GM23338 (cell line): ENCODE measurements at regions not wholly inside any gene's neighbourhood (a gene's known extent, or its start where the extent isn't known, plus 50 kb on each side); places are given as distances from the start of the nearest gene placed in this dataset.

Source experiments
- ATAC-seq: fragments of 200-7000 bp; cut with Tn5 transposase; 3 replicates; pipeline ENCODE4 v1.9.1; 2020
- DNase-seq: peaks from one replicate; pipeline ENCODE4 v3.0.0-alpha.2; 2015; ENCODE audit warnings: low spot score
- H2AFZ ChIP-seq: fragments of 200-600 bp; sonication (generic); 2 replicates; pipeline ENCODE4 v1.8.0; 2016; ENCODE audit warnings: antibody characterized with exemption, mild to moderate bottlenecking, moderate library complexity
- H3F3A ChIP-seq: fragments of 200-600 bp; sonication (generic); replicated peaks from 2 replicates; pipeline ENCODE4 v1.8.0; 2017; ENCODE audit warnings: antibody characterized with exemption, mixed run types, low read depth
- H3K27ac ChIP-seq: fragments of 200-600 bp; sonication (generic); 2 replicates; pipeline ENCODE4 v1.6.1; 2016; ENCODE audit warnings: low read depth
- H3K27me3 ChIP-seq: fragments of 200-600 bp; sonication (generic); 2 replicates; pipeline ENCODE4 v1.8.0; 2016; ENCODE audit warnings: mild to moderate bottlenecking, mixed run types, moderate library complexity; ENCODE audit not compliant: insufficient read depth
- H3K36me3 ChIP-seq: fragments of 200-600 bp; sonication (generic); 2 replicates; pipeline ENCODE4 v1.8.0; 2016; ENCODE audit warnings: mild to moderate bottlenecking; ENCODE audit not compliant: insufficient read depth
- H3K4me1 ChIP-seq: fragments of 200-600 bp; sonication (generic); 2 replicates; pipeline ENCODE4 v1.8.0; 2016; ENCODE audit warnings: mild to moderate bottlenecking, moderate library complexity; ENCODE audit not compliant: insufficient read depth
- H3K4me2 ChIP-seq: fragments of 200-600 bp; sonication (generic); 2 replicates; pipeline ENCODE4 v1.7.1; 2017; ENCODE audit warnings: mixed run types
- H3K4me3 ChIP-seq: fragments of 200-600 bp; sonication (generic); 2 replicates; pipeline ENCODE4 v1.6.1; 2016; ENCODE audit warnings: mixed run types
- H3K79me2 ChIP-seq: fragments of 200-600 bp; sonication (generic); replicated peaks from 2 replicates; pipeline ENCODE4 v1.8.0; 2017; ENCODE audit warnings: mild to moderate bottlenecking; ENCODE audit not compliant: insufficient read depth
- H3K9me2 ChIP-seq: fragments of 200-600 bp; sonication (generic); 2 replicates; pipeline ENCODE4 v1.8.0; 2017; ENCODE audit not compliant: insufficient read depth
- H4K20me1 ChIP-seq: fragments of 200-600 bp; sonication (generic); replicated peaks from 2 replicates; pipeline ENCODE4 v1.8.0; 2017; ENCODE audit warnings: mild to moderate bottlenecking; ENCODE audit not compliant: insufficient read depth
- H3K27ac Mint-ChIP-seq: 2 replicates; pipeline ENCODE4 v1.8.0; 2020; ENCODE audit warnings: inconsistent platforms, mild to moderate bottlenecking, moderate library complexity, mixed read lengths
- H3K27me3 Mint-ChIP-seq: 3 replicates; pipeline ENCODE4 v1.8.0; 2022; ENCODE audit warnings: low read depth, mild to moderate bottlenecking, moderate library complexity, mixed read lengths, inconsistent platforms; ENCODE audit not compliant: insufficient read depth, poor library complexity
- H3K36me3 Mint-ChIP-seq: 3 replicates; pipeline ENCODE4 v1.8.0; 2021; ENCODE audit warnings: low read depth, mild to moderate bottlenecking, inconsistent platforms, moderate library complexity, mixed read lengths
- H3K4me1 Mint-ChIP-seq: 3 replicates; pipeline ENCODE4 v1.8.0; 2020; ENCODE audit warnings: mild to moderate bottlenecking, inconsistent platforms, mixed read lengths
- H3K4me3 Mint-ChIP-seq: 3 replicates; pipeline ENCODE4 v1.8.0; 2021; ENCODE audit warnings: moderate library complexity, mild to moderate bottlenecking, inconsistent platforms, mixed read lengths
- H3K9me3 Mint-ChIP-seq: 3 replicates; pipeline ENCODE4 v1.8.0; 2020; ENCODE audit warnings: moderate library complexity, mild to moderate bottlenecking, inconsistent platforms, mixed read lengths
- CTCF ChIP-seq, 2 experiments: fragments of 200-600 bp in 1 of 2; sonication (generic) in 1 of 2; conservative IDR thresholded peaks; 2 replicates each; pipeline versions ENCODE4 v1.5.1 to v1.6.1; 2016 to 2017; ENCODE audit warnings: antibody characterized with exemption in 2 of 2, low read depth in 2 of 2, mild to moderate bottlenecking in 2 of 2, moderate library complexity in 1 of 2
- EZH2 ChIP-seq: fragments of 200-600 bp; sonication (generic); IDR thresholded peaks from one replicate; pipeline ENCODE4 v1.8.0; 2017; ENCODE audit warnings: antibody characterized with exemption, mild to moderate bottlenecking, low read depth; ENCODE audit not compliant: unreplicated experiment
- JUNB ChIP-seq: IDR thresholded peaks from one replicate; pipeline ENCODE4 v1.6.1; 2016; ENCODE audit warnings: antibody characterized with exemption; ENCODE audit not compliant: unreplicated experiment
- REST ChIP-seq: IDR thresholded peaks from one replicate; pipeline ENCODE4 v1.6.1; 2018; ENCODE audit warnings: antibody characterized with exemption; ENCODE audit not compliant: unreplicated experiment
- ZNF114 ChIP-seq: fragments of 250-450 bp; sonication (Bioruptor Pico); IDR thresholded peaks from 2 replicates; pipeline ENCODE4 v1.5.0; 2020; ENCODE audit warnings: mild to moderate bottlenecking, moderate library complexity
- ZNF462 ChIP-seq: fragments of 250-450 bp; sonication (Bioruptor Pico); IDR thresholded peaks from 2 replicates; pipeline ENCODE4 v1.5.0; 2020; ENCODE audit warnings: mild to moderate bottlenecking, moderate library complexity

- no peak for TF ChIP-seq ZNF462
- no peak for TF ChIP-seq EZH2
- TF ChIP-seq REST = no peak
These were observed 98.9 kb upstream of the ARL4C start (continued) for GRCh38 chr2:234595829-234596228.

GRCh38 chr2:234594715-234595114 lies 97.8 kb upstream of the ARL4C start:
- no peaks in the 10 kb centered on the region; the same call in 1 of the 3 replicates for H3K9me3 Mint-ChIP-seq
- TF ChIP-seq CTCF (conservative IDR thresholded peaks at IDR 0.05; ENCODE audit: low read depth in 2 of 2) (no peak), ZNF114 (CRISPR knock-in tag) (no peak), EZH2 (no peak), JUNB (no peak)

More at GRCh38 chr2:234594715-234595114, 97.8 kb upstream of the ARL4C start:
- peaks cover 12% of the 10 kb centered on the region for H3K9me2 ChIP-seq
- H3K4me3 Mint-ChIP-seq = no peak overlapping the region
- no peaks in the 10 kb centered on the region for H3K36me3 ChIP-seq
- peaks cover 4% of the 10 kb centered on the region; the same call in 1 of the 3 replicates for H3K36me3 Mint-ChIP-seq
- 0 out of 2 replicates have a peak, but pooled peaks cover 4% of the 10 kb centered on the region for H3F3A ChIP-seq
- H2AFZ ChIP-seq = no peak overlapping the region
- H3K4me2 ChIP-seq = no peak overlapping the region
- peaks cover 15% of the 10 kb centered on the region for H3K27me3 Mint-ChIP-seq
- H3K4me1 Mint-ChIP-seq = peaks cover 28% of the 10 kb centered on the region
- no peak overlapping the region for H3K27ac Mint-ChIP-seq
- no peaks in the 10 kb centered on the region for H3K79me2 ChIP-seq
- H3K27me3 ChIP-seq = no peaks in the 10 kb centered on the region
- no peak overlapping the region for H3K27ac ChIP-seq
- H3K4me3 ChIP-seq = no peak overlapping the region
- H4K20me1 ChIP-seq = no peaks in the 10 kb centered on the region
- ATAC-seq (no peak), DNase-seq (no peak)
- H3K4me1 ChIP-seq = peaks cover 14% of the 10 kb centered on the region
